CD4-positive, alpha-beta T cell treated with Interleukin-1 beta for 1 hour (primary cell): ENCODE measurements at regions not wholly inside any gene's neighbourhood (a gene's known extent, or its start where the extent isn't known, plus 50 kb on each side); places are given as distances from the start of the nearest gene placed in this dataset.

Experiments
- DNase-seq, 2 donors: peaks; one replicate each; pipeline ENCODE4 v3.0.0-alpha.2; 2020 to 2022

DNA sequence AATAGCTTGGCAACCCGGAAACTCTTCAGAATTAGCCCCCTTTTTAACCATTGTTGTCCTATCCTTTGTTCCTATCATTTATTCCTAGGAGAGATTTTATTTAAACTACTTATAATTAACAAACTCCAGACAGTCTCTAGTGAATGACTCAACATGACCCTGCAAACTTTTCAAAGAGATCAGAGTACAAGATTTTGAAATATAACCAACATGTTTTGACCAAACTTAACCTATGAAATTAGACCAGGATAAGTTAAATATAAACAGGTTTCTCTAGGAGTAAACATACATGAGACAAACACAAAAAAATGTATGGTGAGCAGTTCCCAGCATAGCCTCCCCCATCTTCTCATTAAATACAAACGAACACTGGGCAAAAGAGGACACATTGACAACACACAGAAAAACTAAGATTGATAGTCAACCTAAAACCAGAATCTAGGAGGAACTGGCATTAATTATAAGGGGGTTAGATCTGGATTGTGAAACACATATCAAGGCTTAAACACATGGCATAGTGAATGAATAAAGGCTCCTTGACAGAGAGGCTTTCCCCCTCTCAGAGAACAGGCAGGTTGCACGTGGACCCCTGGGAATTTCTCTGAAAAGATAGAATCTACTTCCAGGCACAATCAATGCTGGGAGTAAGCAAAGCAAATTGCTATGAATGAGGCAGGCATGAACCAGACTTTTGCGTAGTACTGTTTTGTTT is 284.1 kb downstream of the IRS1 start:
- DNase-seq = no peak

DNA sequence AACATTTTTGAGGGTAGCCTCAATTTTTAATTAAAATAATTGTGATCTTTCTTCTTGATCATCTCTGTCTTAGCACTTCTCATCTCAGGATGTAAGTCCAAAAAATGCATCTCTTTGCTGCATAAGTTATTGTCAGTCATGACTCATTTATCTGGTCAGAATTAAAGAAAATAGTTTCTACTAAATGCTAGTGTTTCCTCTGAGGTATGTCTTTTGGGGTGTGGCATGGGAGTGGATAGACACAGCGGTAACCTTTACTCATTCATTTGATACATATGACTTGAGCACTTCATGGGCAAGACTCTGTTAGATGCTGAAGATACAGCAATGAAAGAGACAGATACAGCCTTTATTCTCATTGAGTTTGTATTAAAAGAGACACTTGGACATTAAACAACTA is 284.7 kb downstream of the IRS1 start:
- DNase-seq = no peak

DNA sequence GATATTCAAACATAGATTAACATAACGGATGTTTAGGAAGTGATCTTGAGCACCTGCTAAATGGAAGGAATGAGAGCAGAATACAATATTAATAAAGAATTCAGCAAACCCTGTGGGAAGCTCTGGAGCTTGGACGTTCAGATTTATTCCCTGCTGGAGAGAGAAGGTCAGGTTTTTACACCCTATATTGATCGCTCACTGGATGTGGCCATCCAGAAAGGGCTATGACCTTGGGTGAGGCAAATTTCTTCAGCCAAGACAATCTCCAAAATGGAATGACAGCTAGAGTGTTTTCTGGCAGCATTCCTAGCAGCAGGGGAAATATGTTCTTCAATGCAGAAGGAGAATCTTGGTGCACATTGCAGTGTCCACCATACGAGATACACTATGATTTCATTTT is 288.3 kb downstream of the IRS1 start:
- DNase-seq = no peak

- no peak for DNase-seq
Observed at GRCh38 chr2:226508683-226509082, 290.9 kb downstream of the IRS1 start.

- DNase-seq = no peak
Observed at GRCh38 chr2:226508005-226508404, 291.6 kb downstream of the IRS1 start.

- DNase-seq = no peak
Observed at GRCh38 chr2:226497146-226497909, 302.3 kb downstream of the IRS1 start.

DNA sequence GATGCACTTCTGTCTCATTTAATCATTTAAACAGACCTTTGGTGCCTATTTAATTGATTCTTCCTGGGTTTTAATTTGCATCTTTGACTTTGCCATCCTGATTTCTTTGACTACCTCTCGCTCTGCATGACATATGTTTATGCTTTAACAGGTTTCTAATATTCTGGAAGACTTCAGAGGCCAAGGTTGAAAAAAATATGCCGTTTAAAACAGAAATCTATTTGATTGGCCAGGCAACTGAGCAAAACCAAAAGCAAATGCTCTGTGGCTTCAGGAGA is 303.4 kb downstream of the IRS1 start:
- no peak for DNase-seq

- DNase-seq = no peak
Observed at GRCh38 chr2:226495466-226496272, 304.0 kb downstream of the IRS1 start.

- no peak for DNase-seq
Observed at GRCh38 chr2:226491112-226491511, 308.5 kb downstream of the IRS1 start.

DNA sequence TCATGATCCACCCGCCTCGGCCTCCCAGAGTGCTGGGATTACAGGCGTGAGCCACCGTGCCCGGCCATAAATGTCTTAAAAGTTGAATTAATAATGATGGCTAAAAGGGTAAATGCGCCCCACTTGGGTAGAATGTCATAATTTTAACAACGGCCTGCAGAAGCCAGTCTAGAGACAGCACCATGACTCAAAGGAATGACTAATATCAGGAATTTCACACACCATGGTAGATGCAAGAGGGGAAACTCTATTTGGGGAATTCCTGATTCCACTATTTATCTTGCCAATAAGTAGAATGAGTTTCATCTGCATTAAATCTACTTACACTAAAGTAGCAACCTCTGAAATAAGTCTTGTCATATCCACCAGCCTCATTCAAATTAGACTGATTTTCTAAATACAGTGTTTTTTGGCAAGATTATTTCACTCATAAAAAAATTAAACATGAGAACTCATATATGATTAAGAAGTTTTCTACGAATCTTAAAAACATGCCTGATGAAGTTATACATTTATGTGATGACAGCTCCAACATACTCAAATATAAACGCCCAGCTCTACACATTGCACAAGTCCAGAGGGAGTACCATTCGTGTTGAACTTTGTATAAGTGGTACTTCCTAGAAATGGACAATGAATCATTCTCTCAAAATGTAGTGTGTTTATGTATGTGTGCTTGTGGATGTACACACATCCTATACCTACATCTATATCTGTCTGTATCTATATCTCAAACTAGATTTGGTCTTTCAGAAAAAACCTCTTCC is 309.7 kb downstream of the IRS1 start:
- no peak for DNase-seq

- DNase-seq = no peak
Observed at GRCh38 chr2:226488034-226488433, 311.6 kb downstream of the IRS1 start.

- no peak for DNase-seq
Observed at GRCh38 chr2:226487573-226487972, 312.0 kb downstream of the IRS1 start.

GRCh38 chr2:226483745-226484619 is 315.6 kb downstream of the IRS1 start:
- DNase-seq = no peak

DNA sequence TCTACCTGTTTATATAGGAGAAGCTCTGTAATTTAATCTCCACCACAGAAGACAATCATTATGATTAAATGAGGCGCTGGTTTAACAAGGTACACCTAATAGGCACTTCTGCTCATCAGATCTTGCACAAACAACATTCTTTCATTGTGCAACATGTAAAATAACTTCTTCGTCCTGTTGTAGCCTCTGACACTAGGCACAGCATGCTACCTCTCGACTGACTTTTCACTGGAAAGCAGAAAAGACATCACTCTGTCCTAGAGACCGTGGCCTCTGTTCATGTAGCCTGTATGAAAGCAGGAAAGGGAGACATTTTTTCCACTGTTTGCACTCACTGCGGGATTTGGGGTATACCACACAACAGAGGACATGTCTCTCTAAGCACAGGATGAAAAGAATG is 316.5 kb downstream of the IRS1 start:
- DNase-seq = no peak

DNA sequence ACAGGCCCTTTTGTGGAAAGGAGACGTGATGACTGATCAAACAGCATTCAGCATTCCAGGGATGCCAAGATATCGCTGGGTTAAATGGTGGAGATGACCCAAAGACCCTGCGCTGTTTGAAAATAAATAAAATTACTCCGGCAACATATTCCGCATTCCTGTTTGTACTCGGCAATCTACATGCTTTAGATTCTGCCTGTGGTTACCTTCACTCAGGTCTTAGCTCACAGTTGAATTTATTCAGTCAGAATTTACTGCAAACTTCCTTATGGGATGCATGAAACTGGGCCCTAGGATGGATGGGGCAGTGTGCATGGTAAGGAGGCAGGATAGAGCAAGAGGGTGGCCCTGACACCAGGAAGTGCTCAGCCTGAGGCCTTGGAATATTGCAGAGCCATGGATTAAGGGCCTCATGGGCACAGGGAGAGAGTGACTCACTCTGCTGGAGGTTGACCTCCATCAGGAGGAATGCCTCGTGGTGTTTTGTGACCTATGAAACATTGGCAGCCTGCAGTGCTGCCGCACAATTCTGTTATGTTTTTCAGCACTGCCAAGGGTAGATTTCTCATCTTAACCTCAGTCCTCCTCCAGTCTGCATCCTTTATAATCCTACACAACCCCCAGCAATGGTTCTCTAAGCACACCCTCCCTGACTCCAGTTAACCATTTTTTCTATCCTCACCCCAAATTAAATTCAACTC is 321.4 kb downstream of the IRS1 start:
- DNase-seq = no peak

DNA sequence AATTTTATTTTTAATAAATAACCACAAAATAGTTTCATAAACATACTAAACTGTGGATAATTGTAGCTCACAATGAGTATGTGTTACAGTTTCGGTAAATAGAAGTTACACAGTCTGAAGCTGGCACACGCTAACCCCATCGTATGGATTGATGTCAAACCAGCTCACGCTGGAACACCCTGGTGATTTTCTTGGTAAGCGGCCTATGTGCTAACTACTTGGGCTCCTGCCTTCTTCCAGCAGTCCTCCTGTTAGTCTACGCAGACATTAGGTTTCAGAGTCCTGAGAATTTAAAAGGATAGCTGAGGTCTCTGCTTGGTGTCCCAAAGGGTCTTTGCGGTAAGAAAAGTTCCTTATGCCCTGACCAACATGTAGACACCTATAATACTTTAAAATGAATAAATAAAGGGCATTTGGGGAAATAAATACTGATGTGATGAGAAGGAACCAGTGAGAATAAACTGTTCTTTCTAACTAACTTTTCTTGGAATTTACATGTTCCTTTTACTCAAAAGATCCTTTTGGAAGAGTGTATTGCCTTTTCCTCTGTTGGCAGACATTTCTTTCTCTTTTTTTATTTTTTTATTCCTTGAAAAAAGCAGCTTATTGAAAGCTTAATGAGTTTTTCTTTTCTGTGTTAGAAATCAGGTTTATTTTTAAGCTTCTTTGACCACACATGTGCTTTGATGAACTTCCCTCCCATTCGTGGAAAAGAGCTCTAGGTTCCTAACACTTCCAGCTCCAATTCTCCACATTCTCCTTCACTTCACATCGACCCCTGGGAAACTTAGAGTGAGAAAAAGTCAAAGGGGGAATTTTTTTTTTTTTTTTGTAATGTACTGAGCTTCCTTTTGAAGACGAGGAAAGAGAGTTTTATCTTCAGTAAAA is 322.2 kb downstream of the IRS1 start:
- DNase-seq = no peak

DNA sequence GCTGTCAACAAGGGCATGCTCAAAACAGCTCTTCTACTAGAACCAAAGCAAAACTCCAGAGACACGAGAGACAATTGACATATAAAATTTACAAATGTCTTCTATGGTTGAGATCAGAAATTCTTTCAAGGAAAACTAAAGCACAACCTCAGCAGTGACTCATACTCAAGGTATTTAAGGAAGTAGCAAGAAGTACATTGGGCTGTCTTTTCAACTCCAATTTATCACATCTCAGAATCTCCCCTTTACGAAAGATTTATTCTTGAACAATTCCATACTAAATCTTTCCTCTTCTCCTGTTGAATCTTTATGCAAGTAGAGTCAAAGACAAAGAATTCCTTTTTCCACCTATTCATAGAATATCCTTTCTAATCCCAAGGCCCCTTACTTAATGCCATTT is 324.0 kb downstream of the IRS1 start:
- no peak for DNase-seq

DNA sequence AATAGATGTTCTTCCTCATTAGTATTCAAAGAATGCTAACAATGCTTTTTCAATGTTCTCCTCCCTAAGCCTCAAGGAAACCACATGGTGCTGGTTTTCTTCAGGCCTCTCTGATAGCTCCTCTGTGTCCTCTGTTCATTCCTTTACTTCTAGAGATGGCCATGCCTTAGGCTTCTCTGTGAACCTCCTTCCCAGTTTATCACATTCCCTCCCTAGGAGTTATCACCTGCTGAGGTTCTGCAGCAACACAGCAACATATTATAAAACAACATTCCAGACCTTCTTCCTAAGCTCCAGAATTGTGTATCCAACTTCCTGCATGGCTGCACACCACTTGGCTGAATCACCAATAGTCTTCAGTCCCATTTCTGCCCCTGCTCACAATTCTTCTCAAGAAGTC is 325.5 kb downstream of the IRS1 start:
- no peak for DNase-seq

- DNase-seq = no peak
Observed at GRCh38 chr2:226471987-226472470, 327.6 kb downstream of the IRS1 start.

DNA sequence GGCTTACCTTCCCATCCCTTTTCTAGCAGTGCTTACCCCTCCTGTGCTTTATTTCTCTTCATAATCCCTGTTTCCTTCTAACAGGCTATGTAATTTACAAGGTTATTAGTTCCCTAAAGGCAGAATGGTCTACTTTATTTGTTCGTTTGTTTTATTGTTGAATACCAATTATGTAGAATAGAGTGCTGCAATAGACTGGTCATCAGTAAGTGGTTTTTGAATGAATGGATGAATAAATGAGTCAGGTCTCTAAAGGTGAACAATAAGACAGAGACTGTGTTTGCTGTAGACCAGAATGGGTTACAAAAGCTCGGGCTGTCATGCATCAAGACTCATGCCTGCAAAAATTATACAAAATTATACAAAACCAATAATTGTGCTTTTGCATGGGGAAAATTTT is 332.0 kb downstream of the IRS1 start:
- DNase-seq = no peak
